SHP77 treated with DMSO at 0.1 percent for 48 hours (cell line): ENCODE measurements at regions not wholly inside any gene's neighbourhood (a gene's known extent, or its start where the extent isn't known, plus 50 kb on each side); places are given as distances from the start of the nearest gene placed in this dataset.

Source experiments
- DNase-seq: peaks from one replicate; lab custom pipeline; 2025; lab: John Stamatoyannopoulos, UW

GRCh38 chr1:217205578-217205977 lies 425.3 kb downstream of the GPATCH2 start:
- DNase-seq, result no peak

- no peak for DNase-seq
Observed at GRCh38 chr1:217196616-217197015, 434.3 kb downstream of the GPATCH2 start.

- DNase-seq, result no peak
Observed at GRCh38 chr1:217193151-217193550, 437.7 kb downstream of the GPATCH2 start.

- DNase-seq, result no peak
Observed at GRCh38 chr1:217191441-217191840, 439.4 kb downstream of the GPATCH2 start.

- DNase-seq, result no peak
Observed at GRCh38 chr1:217190359-217190758, 440.5 kb downstream of the GPATCH2 start.

GRCh38 chr1:217189362-217189761 lies 441.5 kb downstream of the GPATCH2 start:
- DNase-seq, result no peak

GRCh38 chr1:217188280-217189237 lies 442.3 kb downstream of the GPATCH2 start:
- no peak for DNase-seq

- DNase-seq, result no peak
Observed at GRCh38 chr1:217186664-217187063, 444.2 kb downstream of the GPATCH2 start.

GRCh38 chr1:217184854-217185253 lies 446.0 kb downstream of the GPATCH2 start:
- no peak for DNase-seq

GRCh38 chr1:217182992-217183391 lies 447.9 kb downstream of the GPATCH2 start:
- DNase-seq, result no peak

GRCh38 chr1:217181756-217182155 lies 449.1 kb downstream of the GPATCH2 start:
- DNase-seq, result no peak

- no peak for DNase-seq
Observed at GRCh38 chr1:217181176-217181746, 449.6 kb downstream of the GPATCH2 start.

GRCh38 chr1:217180443-217180842 lies 450.4 kb downstream of the GPATCH2 start:
- no peak for DNase-seq

GRCh38 chr1:217164403-217164802 lies 441.2 kb upstream of the ESRRG start:
- no peak for DNase-seq

- DNase-seq, result no peak
Observed at GRCh38 chr1:217153361-217153760, 430.1 kb upstream of the ESRRG start.

- DNase-seq, result no peak
Observed at GRCh38 chr1:217150366-217150765, 427.1 kb upstream of the ESRRG start.

GRCh38 chr1:217149791-217150190 lies 426.6 kb upstream of the ESRRG start:
- DNase-seq, result no peak

- DNase-seq, result no peak
Observed at GRCh38 chr1:217141711-217142110, 418.5 kb upstream of the ESRRG start.

- no peak for DNase-seq
Observed at GRCh38 chr1:217140041-217140901, 417.0 kb upstream of the ESRRG start.

GRCh38 chr1:217139513-217139912 lies 416.3 kb upstream of the ESRRG start:
- no peak for DNase-seq

- DNase-seq, result no peak
Observed at GRCh38 chr1:217138799-217139466, 415.7 kb upstream of the ESRRG start.
